ENCODE measurements at regions not wholly inside any gene's neighbourhood (a gene's known extent, or its start where the extent isn't known, plus 50 kb on each side); places are given as distances from the start of the nearest gene placed in this dataset.

- DNase-seq (ENCODE audit: low read depth, low spot score) = no peak
- no peaks in the 10 kb centered on the region for H3K9me3 ChIP-seq (ENCODE audit: control insufficient read depth, insufficient read depth, low read length)
- no peak overlapping the region for H3K27ac ChIP-seq (ENCODE audit: low read length)
Observed at GRCh38 chr6:137754866-137755265, 112.2 kb upstream of the TNFAIP3 start.

GRCh38 chr6:137755284-137755683, 111.8 kb upstream of the TNFAIP3 start:
- Histone ChIP-seq H3K4me1 (ENCODE audit: control insufficient read depth, insufficient read depth, low read length) (no peaks in the 10 kb centered on the region; the same call in 1 of the 2 replicates), H3K27ac (ENCODE audit: low read length) (no peak overlapping the region), H3K27me3 (ENCODE audit: control insufficient read depth, insufficient read depth, low read length) (no peaks in the 10 kb centered on the region), H3K36me3 (ENCODE audit: control insufficient read depth, insufficient read depth, low read length) (no peaks in the 10 kb centered on the region), H3K4me3 (ENCODE audit: low read length) (no peak overlapping the region), H3K9me3 (ENCODE audit: control insufficient read depth, insufficient read depth, low read length) (no peaks in the 10 kb centered on the region)
- DNase-seq (ENCODE audit: low read depth, low spot score) = no peak
- WGBS (ENCODE audit: insufficient coverage, insufficient read length) = no CpG with 5 or more reads among the region's 2 CpGs

More at GRCh38 chr6:137754866-137755265, 112.2 kb upstream of the TNFAIP3 start:
- Histone ChIP-seq H3K36me3 (ENCODE audit: control insufficient read depth, insufficient read depth, low read length) (no peaks in the 10 kb centered on the region), H3K4me1 (ENCODE audit: control insufficient read depth, insufficient read depth, low read length) (no peaks in the 10 kb centered on the region; the same call in 1 of the 2 replicates), H3K27me3 (ENCODE audit: control insufficient read depth, insufficient read depth, low read length) (no peaks in the 10 kb centered on the region), H3K4me3 (ENCODE audit: low read length) (no peak overlapping the region)

- WGBS (ENCODE audit: insufficient coverage, insufficient read length) = no CpG with 5 or more reads among the region's 3 CpGs
Observed at GRCh38 chr6:137756788-137757187, 110.3 kb upstream of the TNFAIP3 start.

GRCh38 chr6:137758661-137759060, 108.4 kb upstream of the TNFAIP3 start:
- Histone ChIP-seq H3K4me3 (ENCODE audit: low read length) (no peak overlapping the region), H3K9me3 (ENCODE audit: control insufficient read depth, insufficient read depth, low read length) (no peaks in the 10 kb centered on the region), H3K36me3 (ENCODE audit: control insufficient read depth, insufficient read depth, low read length) (no peaks in the 10 kb centered on the region), H3K4me1 (ENCODE audit: control insufficient read depth, insufficient read depth, low read length) (no peaks in the 10 kb centered on the region), H3K27ac (ENCODE audit: low read length) (no peak overlapping the region), H3K27me3 (ENCODE audit: control insufficient read depth, insufficient read depth, low read length) (no peaks in the 10 kb centered on the region)
- no peak for DNase-seq (ENCODE audit: low read depth, low spot score)
- no CpG with 5 or more reads among the region's 1 CpG for WGBS (ENCODE audit: insufficient coverage, insufficient read length)

More at GRCh38 chr6:137756788-137757187, 110.3 kb upstream of the TNFAIP3 start:
- DNase-seq (ENCODE audit: low read depth, low spot score) = no peak
- no peaks in the 10 kb centered on the region for H3K27me3 ChIP-seq (ENCODE audit: control insufficient read depth, insufficient read depth, low read length)
- no peaks in the 10 kb centered on the region; the same call in 1 of the 2 replicates for H3K4me1 ChIP-seq (ENCODE audit: control insufficient read depth, insufficient read depth, low read length)
- H3K36me3 ChIP-seq (ENCODE audit: control insufficient read depth, insufficient read depth, low read length) = no peaks in the 10 kb centered on the region
- no peak overlapping the region for H3K4me3 ChIP-seq (ENCODE audit: low read length)
- H3K9me3 ChIP-seq (ENCODE audit: control insufficient read depth, insufficient read depth, low read length) = no peaks in the 10 kb centered on the region
- no peak overlapping the region for H3K27ac ChIP-seq (ENCODE audit: low read length)

GRCh38 chr6:137759624-137760023, 107.4 kb upstream of the TNFAIP3 start:
- no peak overlapping the region for H3K27ac ChIP-seq (ENCODE audit: low read length)
- H3K4me3 ChIP-seq (ENCODE audit: low read length) = no peak overlapping the region
- no peaks in the 10 kb centered on the region for H3K27me3 ChIP-seq (ENCODE audit: control insufficient read depth, insufficient read depth, low read length)
- H3K9me3 ChIP-seq (ENCODE audit: control insufficient read depth, insufficient read depth, low read length) = no peaks in the 10 kb centered on the region
- no CpG with 5 or more reads among the region's 1 CpG for WGBS (ENCODE audit: insufficient coverage, insufficient read length)
- H3K4me1 ChIP-seq (ENCODE audit: control insufficient read depth, insufficient read depth, low read length) = no peaks in the 10 kb centered on the region
- DNase-seq (ENCODE audit: low read depth, low spot score) = no peak
- no peaks in the 10 kb centered on the region for H3K36me3 ChIP-seq (ENCODE audit: control insufficient read depth, insufficient read depth, low read length)

GRCh38 chr6:137761072-137761471, 106.0 kb upstream of the TNFAIP3 start:
- H3K27ac ChIP-seq (ENCODE audit: low read length) = no peak overlapping the region
- no peak for DNase-seq (ENCODE audit: low read depth, low spot score)
- H3K36me3 ChIP-seq (ENCODE audit: control insufficient read depth, insufficient read depth, low read length) = no peaks in the 10 kb centered on the region
- no peaks in the 10 kb centered on the region for H3K4me1 ChIP-seq (ENCODE audit: control insufficient read depth, insufficient read depth, low read length)
- no peaks in the 10 kb centered on the region for H3K27me3 ChIP-seq (ENCODE audit: control insufficient read depth, insufficient read depth, low read length)
- no peak overlapping the region for H3K4me3 ChIP-seq (ENCODE audit: low read length)
- H3K9me3 ChIP-seq (ENCODE audit: control insufficient read depth, insufficient read depth, low read length) = no peaks in the 10 kb centered on the region
- no CpG with 5 or more reads among the region's 1 CpG for WGBS (ENCODE audit: insufficient coverage, insufficient read length)

GRCh38 chr6:137761487-137761886, 105.6 kb upstream of the TNFAIP3 start:
- Histone ChIP-seq H3K27me3 (ENCODE audit: control insufficient read depth, insufficient read depth, low read length) (no peaks in the 10 kb centered on the region), H3K9me3 (ENCODE audit: control insufficient read depth, insufficient read depth, low read length) (no peaks in the 10 kb centered on the region)

GRCh38 chr6:137762168-137763090, 104.6 kb upstream of the TNFAIP3 start:
- H3K27ac ChIP-seq (ENCODE audit: low read length) = no peak overlapping the region
- no peaks in the 10 kb centered on the region for H3K4me1 ChIP-seq (ENCODE audit: control insufficient read depth, insufficient read depth, low read length)
- no peaks in the 10 kb centered on the region for H3K36me3 ChIP-seq (ENCODE audit: control insufficient read depth, insufficient read depth, low read length)
- no peak for DNase-seq (ENCODE audit: low read depth, low spot score)
- H3K4me3 ChIP-seq (ENCODE audit: low read length) = no peak overlapping the region
- no CpG with 5 or more reads among the region's 1 CpG for WGBS (ENCODE audit: insufficient coverage, insufficient read length)
- H3K27me3 ChIP-seq (ENCODE audit: control insufficient read depth, insufficient read depth, low read length) = no peaks in the 10 kb centered on the region
- H3K9me3 ChIP-seq (ENCODE audit: control insufficient read depth, insufficient read depth, low read length) = no peaks in the 10 kb centered on the region

More at GRCh38 chr6:137761487-137761886, 105.6 kb upstream of the TNFAIP3 start:
- no peak overlapping the region for H3K4me3 ChIP-seq (ENCODE audit: low read length)
- WGBS (ENCODE audit: insufficient coverage, insufficient read length) = no CpG with 5 or more reads among the region's 2 CpGs
- DNase-seq (ENCODE audit: low read depth, low spot score) = no peak
- H3K27ac ChIP-seq (ENCODE audit: low read length) = no peak overlapping the region
- no peaks in the 10 kb centered on the region for H3K36me3 ChIP-seq (ENCODE audit: control insufficient read depth, insufficient read depth, low read length)
- no peaks in the 10 kb centered on the region for H3K4me1 ChIP-seq (ENCODE audit: control insufficient read depth, insufficient read depth, low read length)

GRCh38 chr6:137763436-137763835, 103.6 kb upstream of the TNFAIP3 start:
- H3K9me3 ChIP-seq (ENCODE audit: control insufficient read depth, insufficient read depth, low read length) = no peaks in the 10 kb centered on the region
- H3K4me1 ChIP-seq (ENCODE audit: control insufficient read depth, insufficient read depth, low read length) = no peaks in the 10 kb centered on the region
- H3K27ac ChIP-seq (ENCODE audit: low read length) = no peak overlapping the region
- no peaks in the 10 kb centered on the region for H3K27me3 ChIP-seq (ENCODE audit: control insufficient read depth, insufficient read depth, low read length)
- DNase-seq (ENCODE audit: low read depth, low spot score) = no peak
- no CpG with 5 or more reads among the region's 1 CpG for WGBS (ENCODE audit: insufficient coverage, insufficient read length)
- H3K36me3 ChIP-seq (ENCODE audit: control insufficient read depth, insufficient read depth, low read length) = no peaks in the 10 kb centered on the region
- no peak overlapping the region for H3K4me3 ChIP-seq (ENCODE audit: low read length)

GRCh38 chr6:137763886-137764285, 103.2 kb upstream of the TNFAIP3 start:
- no CpG with 5 or more reads among the region's 1 CpG for WGBS (ENCODE audit: insufficient coverage, insufficient read length)
- Histone ChIP-seq H3K27ac (ENCODE audit: low read length) (no peak overlapping the region), H3K9me3 (ENCODE audit: control insufficient read depth, insufficient read depth, low read length) (no peaks in the 10 kb centered on the region), H3K27me3 (ENCODE audit: control insufficient read depth, insufficient read depth, low read length) (no peaks in the 10 kb centered on the region), H3K4me3 (ENCODE audit: low read length) (no peak overlapping the region), H3K36me3 (ENCODE audit: control insufficient read depth, insufficient read depth, low read length) (no peaks in the 10 kb centered on the region), H3K4me1 (ENCODE audit: control insufficient read depth, insufficient read depth, low read length) (no peaks in the 10 kb centered on the region)
- DNase-seq (ENCODE audit: low read depth, low spot score) = no peak

- H3K27me3 ChIP-seq (ENCODE audit: control insufficient read depth, insufficient read depth, low read length) = no peaks in the 10 kb centered on the region
- no peaks in the 10 kb centered on the region for H3K9me3 ChIP-seq (ENCODE audit: control insufficient read depth, insufficient read depth, low read length)
- H3K4me1 ChIP-seq (ENCODE audit: control insufficient read depth, insufficient read depth, low read length) = no peaks in the 10 kb centered on the region
- H3K36me3 ChIP-seq (ENCODE audit: control insufficient read depth, insufficient read depth, low read length) = no peaks in the 10 kb centered on the region
- no peak overlapping the region for H3K4me3 ChIP-seq (ENCODE audit: low read length)
- DNase-seq (ENCODE audit: low read depth, low spot score) = no peak
- H3K27ac ChIP-seq (ENCODE audit: low read length) = no peak overlapping the region
Observed at GRCh38 chr6:137764464-137764863, 102.6 kb upstream of the TNFAIP3 start.

All from iPS DF 6.9 (cell line).